ENCODE measurements at regions not wholly inside any gene's neighbourhood (a gene's known extent, or its start where the extent isn't known, plus 50 kb on each side); places are given as distances from the start of the nearest gene placed in this dataset.

DNA sequence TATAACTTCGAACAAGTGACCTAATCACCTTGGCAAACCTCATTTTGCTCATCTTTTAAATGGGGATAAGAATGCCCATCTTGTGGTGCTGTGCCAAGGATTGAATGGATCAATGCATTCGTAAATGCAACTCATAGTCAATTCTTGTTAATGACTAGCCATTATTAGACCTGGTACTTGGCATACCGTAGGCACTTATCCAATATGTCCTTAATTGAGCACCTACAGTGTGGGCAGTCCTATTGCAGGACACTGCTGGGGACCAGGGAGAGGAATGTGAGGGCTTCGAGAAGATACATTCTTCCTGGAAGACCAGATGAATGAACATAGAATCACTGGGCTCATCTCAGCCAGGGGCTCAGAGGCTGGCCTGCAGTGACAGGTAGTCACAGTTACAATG, 177.2 kb upstream of the TLE3 start:
- no peak for TF ChIP-seq SPI1 (IDR thresholded peaks at IDR 0.05; ENCODE audit: borderline replicate concordance, low read depth, low read length)
- no peak for TF ChIP-seq FOXK1 (CRISPR knock-in tag; IDR thresholded peaks at IDR 0.05; ENCODE audit: borderline replicate concordance)
- TF ChIP-seq PKNOX1 (IDR thresholded peaks at IDR 0.05): no peak
- no peak for TF ChIP-seq RFX1 (IDR thresholded peaks at IDR 0.05)
- TF ChIP-seq MTA1 (IDR thresholded peaks at IDR 0.05; ENCODE audit: borderline replicate concordance): no peak
